WTC11 (cell line): ENCODE measurements at regions not wholly inside any gene's neighbourhood (a gene's known extent, or its start where the extent isn't known, plus 50 kb on each side); places are given as distances from the start of the nearest gene placed in this dataset.

ENCODE experiments used
- ATAC-seq: fragments of 200-7000 bp; cut with Tn5 transposase; 2 replicates; pipeline ENCODE4 v1.10.0; 2021; ENCODE audit warnings: mild to moderate bottlenecking, moderate library complexity
- CTCF ChIA-PET: fragments of 300-600 bp; sonication (Branson Sonifier 250); formaldehyde crosslinking; loops from one replicate; lab custom pipeline; 2021; ENCODE audit warnings: antibody characterized with exemption; lab: Charles Lee
- POLR2A ChIA-PET: fragments of 350-600 bp; sonication (Branson Sonifier 250); formaldehyde crosslinking; loops from one replicate; lab custom pipeline; 2021; ENCODE audit warnings: antibody characterized with exemption; lab: Charles Lee
- DNase-seq: peaks from one replicate; pipeline ENCODE4 v3.0.0; 2021; ENCODE audit warnings: low spot score
- H3K27ac Mint-ChIP-seq: 2 replicates; pipeline ENCODE4 v1.8.0; 2021; ENCODE audit warnings: mixed read lengths
- H3K27me3 Mint-ChIP-seq: 2 replicates; pipeline ENCODE4 v1.8.0; 2021; ENCODE audit warnings: low read depth, mild to moderate bottlenecking, moderate library complexity, mixed read lengths
- H3K36me3 Mint-ChIP-seq: 2 replicates; pipeline ENCODE4 v1.8.0; 2021; ENCODE audit warnings: mixed read lengths
- H3K4me1 Mint-ChIP-seq: 2 replicates; pipeline ENCODE4 v1.8.0; 2022; ENCODE audit warnings: mixed read lengths
- H3K4me3 Mint-ChIP-seq: 2 replicates; pipeline ENCODE4 v1.8.0; 2021; ENCODE audit warnings: mild to moderate bottlenecking, moderate library complexity, mixed read lengths
- H3K9me3 Mint-ChIP-seq: 2 replicates; pipeline ENCODE4 v1.8.0; 2021; ENCODE audit warnings: mixed read lengths
- AFF4 ChIP-seq: sonication (generic); formaldehyde crosslinking; IDR thresholded peaks from 2 replicates; pipeline ENCODE4 v1.8.1; 2023; ENCODE audit warnings: mild to moderate bottlenecking, missing genetic modification reagents, borderline replicate concordance
- AR ChIP-seq: fragments of 250-450 bp; sonication (Bioruptor Pico); IDR thresholded peaks from 2 replicates; pipeline ENCODE4 v1.9.0; 2021; ENCODE audit warnings: mild to moderate bottlenecking
- CREB1 ChIP-seq: sonication (generic); formaldehyde crosslinking; IDR thresholded peaks from 2 replicates; pipeline ENCODE4 v1.8.0; 2023; ENCODE audit warnings: mild to moderate bottlenecking, missing genetic modification reagents
- CREM ChIP-seq: sonication (generic); formaldehyde crosslinking; IDR thresholded peaks from 2 replicates; pipeline ENCODE4 v1.8.1; 2022; ENCODE audit warnings: mild to moderate bottlenecking, missing genetic modification reagents, moderate library complexity
- ERG ChIP-seq: fragments of 250-450 bp; sonication (Bioruptor Pico); IDR thresholded peaks from 2 replicates; pipeline ENCODE4 v1.8.0; 2021; ENCODE audit warnings: mild to moderate bottlenecking
- ETV6 ChIP-seq: sonication (generic); formaldehyde crosslinking; IDR thresholded peaks from 2 replicates; pipeline ENCODE4 v1.8.1; 2022; ENCODE audit warnings: mild to moderate bottlenecking, missing genetic modification reagents
- FOXK1 ChIP-seq: sonication (generic); formaldehyde crosslinking; IDR thresholded peaks from 2 replicates; pipeline ENCODE4 v1.8.0; 2022; ENCODE audit warnings: mild to moderate bottlenecking, moderate library complexity, missing genetic modification reagents
- GRHL2 ChIP-seq: fragments of 250-450 bp; sonication (Bioruptor Pico); IDR thresholded peaks from 2 replicates; pipeline ENCODE4 v1.8.0; 2022; ENCODE audit warnings: mild to moderate bottlenecking, moderate library complexity; ENCODE audit not compliant: insufficient replicate concordance, severe bottlenecking
- HMGXB4 ChIP-seq: sonication (generic); formaldehyde crosslinking; IDR thresholded peaks from 2 replicates; pipeline ENCODE4 v1.8.1; 2023; ENCODE audit warnings: mild to moderate bottlenecking, moderate library complexity, missing genetic modification reagents
- MXD4 ChIP-seq: fragments of 250-450 bp; sonication (Bioruptor Pico); IDR thresholded peaks from 2 replicates; pipeline ENCODE4 v1.8.0; 2021; ENCODE audit warnings: mild to moderate bottlenecking, moderate library complexity, borderline replicate concordance
- NR2C2 ChIP-seq: sonication (generic); formaldehyde crosslinking; IDR thresholded peaks from 2 replicates; pipeline ENCODE4 v1.8.0; 2022; ENCODE audit warnings: mild to moderate bottlenecking, missing genetic modification reagents
- RORB ChIP-seq: fragments of 250-450 bp; sonication (Bioruptor Pico); IDR thresholded peaks from 2 replicates; pipeline ENCODE4 v1.9.0; 2021; ENCODE audit warnings: mild to moderate bottlenecking
- SP1 ChIP-seq: sonication (generic); formaldehyde crosslinking; conservative IDR thresholded peaks from 2 replicates; pipeline ENCODE4 v1.8.1; 2022; ENCODE audit warnings: missing genetic modification reagents
- USF2 ChIP-seq: sonication (generic); formaldehyde crosslinking; IDR thresholded peaks from 2 replicates; pipeline ENCODE4 v1.8.1; 2023; ENCODE audit warnings: mild to moderate bottlenecking, missing genetic modification reagents, moderate library complexity
- ZNF121 ChIP-seq: sonication (generic); formaldehyde crosslinking; IDR thresholded peaks from 2 replicates; pipeline ENCODE4 v1.8.0; 2023; ENCODE audit warnings: missing genetic modification reagents
- ZNF138 ChIP-seq: sonication (generic); formaldehyde crosslinking; conservative IDR thresholded peaks from 2 replicates; pipeline ENCODE4 v1.8.1; 2022; ENCODE audit warnings: mild to moderate bottlenecking, moderate library complexity, missing genetic modification reagents
- ZNF317 ChIP-seq: sonication (generic); formaldehyde crosslinking; IDR thresholded peaks from 2 replicates; pipeline ENCODE4 v1.8.1; 2023; ENCODE audit warnings: low read depth, mild to moderate bottlenecking, moderate library complexity, missing genetic modification reagents, borderline replicate concordance

- TF ChIP-seq AFF4 (CRISPR knock-in tag), result no peak
- TF ChIP-seq HMGXB4, result no peak
- no peak for TF ChIP-seq FOXK1 (CRISPR knock-in tag)
- TF ChIP-seq ZNF317 (CRISPR knock-in tag), result no peak
These were observed 85.9 kb upstream of the SLC34A2 start (continued) for GRCh38 chr4:25569716-25570115.

- no peak overlapping the region for H3K4me3 Mint-ChIP-seq
- H3K27ac Mint-ChIP-seq, result no peak overlapping the region
- no peaks in the 10 kb centered on the region for H3K9me3 Mint-ChIP-seq
- ChIA-PET CTCF (interaction anchor here (0.6 to 1.0 kb wide), 2 partner anchors 45 to 126 kb away, joined by 3 to 4 read pairs; no protein-coding TSS in a partner anchor), POLR2A (interaction anchor here (0.6 kb wide), 1 partner anchor 23 kb away, joined by 3 read pairs; no protein-coding TSS in a partner anchor)
- ATAC-seq (no peak), DNase-seq (no peak)
- H3K36me3 Mint-ChIP-seq, result no peaks in the 10 kb centered on the region
- TF ChIP-seq NR2C2 (CRISPR knock-in tag) (no peak), RORB (CRISPR knock-in tag) (no peak), AR (no peak), USF2 (CRISPR knock-in tag) (no peak)
- no peaks in the 10 kb centered on the region for H3K27me3 Mint-ChIP-seq
- H3K4me1 Mint-ChIP-seq, result peaks cover 41% of the 10 kb centered on the region
These were observed 80.0 kb upstream of the SLC34A2 start for GRCh38 chr4:25575611-25576010.

GRCh38 chr4:25578432-25578831 lies 77.2 kb upstream of the SLC34A2 start:
- H3K9me3 Mint-ChIP-seq, result no peaks in the 10 kb centered on the region
- ATAC-seq, result peak; percentile 72
- H3K36me3 Mint-ChIP-seq, result no peaks in the 10 kb centered on the region
- peaks cover 49% of the 10 kb centered on the region for H3K4me1 Mint-ChIP-seq
- peak overlapping the region; percentile 94 for H3K27ac Mint-ChIP-seq
- no peak for DNase-seq
- ChIA-PET CTCF (interaction anchor here (0.6 to 1.5 kb wide), 4 partner anchors 27 to 917 kb away, joined by 3 to 4 read pairs (median 4); no protein-coding TSS in a partner anchor), POLR2A (no interaction called here)
- peak overlapping the region; percentile 32 for H3K4me3 Mint-ChIP-seq
- TF ChIP-seq CREB1 (CRISPR knock-in tag), result no peak
- TF ChIP-seq SP1 (CRISPR knock-in tag), result no peak
- no peak for TF ChIP-seq ZNF138 (CRISPR knock-in tag)
- TF ChIP-seq ERG, result no peak
- no peak for TF ChIP-seq GRHL2 (CRISPR knock-in tag)
- no peak for TF ChIP-seq ZNF121 (CRISPR knock-in tag)
- TF ChIP-seq MXD4 (CRISPR knock-in tag), result no peak
- TF ChIP-seq ETV6 (CRISPR knock-in tag), result no peak
- no peak for TF ChIP-seq CREM
- H3K27me3 Mint-ChIP-seq, result no peaks in the 10 kb centered on the region
